ENCODE measurements at regions not wholly inside any gene's neighbourhood (a gene's known extent, or its start where the extent isn't known, plus 50 kb on each side); places are given as distances from the start of the nearest gene placed in this dataset.

DNA sequence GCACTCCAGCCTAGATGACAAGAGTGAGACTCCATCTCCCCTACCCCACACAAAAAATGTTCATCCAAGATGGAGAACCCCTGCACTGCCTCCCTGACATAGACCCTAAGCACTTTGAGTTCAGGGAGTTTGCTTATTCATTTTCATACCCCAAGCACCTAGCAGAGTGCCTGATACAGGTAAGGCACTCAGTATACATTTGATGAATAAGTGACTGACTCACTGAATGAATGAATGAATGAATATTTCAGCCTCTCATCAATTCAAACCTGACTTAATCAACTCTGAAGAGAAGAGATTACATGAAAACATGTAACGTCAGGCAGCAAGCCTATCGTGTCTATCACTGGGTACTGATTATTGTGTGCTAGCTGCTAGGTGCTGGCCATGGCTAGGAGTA lies 121.3 kb upstream of the GADD45A start:
- no peak for DNase-seq

DNA sequence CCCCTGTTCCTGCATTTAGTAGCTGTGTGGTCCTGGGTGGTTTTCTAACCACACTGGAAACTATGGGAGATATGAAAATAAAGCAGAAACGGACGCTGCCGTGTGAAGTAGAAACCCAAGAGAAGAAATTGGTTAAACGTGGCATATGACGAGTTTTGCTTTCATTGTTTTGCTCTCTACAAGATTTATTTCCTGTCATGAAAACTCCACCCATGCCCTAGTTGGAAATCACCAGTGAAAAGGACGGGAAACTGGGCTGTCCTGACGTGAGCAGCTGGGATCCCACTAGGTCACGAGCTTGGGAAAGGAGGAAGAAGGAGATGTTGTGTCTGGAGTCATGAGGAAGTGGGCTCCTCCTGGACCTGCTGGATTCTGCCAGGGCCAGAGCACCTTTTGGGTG lies 120.8 kb upstream of the GADD45A start:
- DNase-seq: no peak

DNA sequence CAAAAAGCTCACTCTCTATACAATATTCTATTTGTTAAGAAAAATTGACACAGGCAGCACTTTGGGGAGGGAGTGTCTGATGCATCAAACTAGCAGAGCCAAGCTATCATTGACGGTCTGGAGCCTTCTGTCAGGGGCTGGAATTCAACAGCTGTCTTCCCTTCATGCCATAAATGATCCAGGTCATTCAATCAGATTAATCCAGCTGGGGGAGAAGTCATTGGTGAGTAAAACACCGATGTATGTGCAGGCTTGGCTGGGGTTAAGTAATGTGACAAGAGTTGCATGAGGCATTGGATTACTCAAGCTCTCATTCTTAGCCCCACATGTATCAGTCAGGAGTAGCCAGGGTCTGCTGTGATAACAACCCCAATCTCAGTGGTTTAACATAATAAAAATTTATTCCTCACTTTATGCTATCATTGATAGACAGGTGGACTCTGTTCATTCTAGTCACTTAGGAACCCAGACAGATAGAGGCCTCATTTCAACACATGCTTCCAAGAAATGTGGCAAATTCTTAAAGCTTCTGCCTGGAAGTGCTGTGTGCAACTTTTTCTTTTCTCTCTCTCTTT lies 118.1 kb upstream of the GADD45A start:
- DNase-seq: no peak

- no peak for DNase-seq
These were observed 114.4 kb upstream of the GADD45A start for GRCh38 chr1:67570486-67571143.

GRCh38 chr1:67571406-67571805 lies 113.6 kb upstream of the GADD45A start:
- no peak for DNase-seq

GRCh38 chr1:67571901-67572593 lies 113.0 kb upstream of the GADD45A start:
- no peak for DNase-seq

DNA sequence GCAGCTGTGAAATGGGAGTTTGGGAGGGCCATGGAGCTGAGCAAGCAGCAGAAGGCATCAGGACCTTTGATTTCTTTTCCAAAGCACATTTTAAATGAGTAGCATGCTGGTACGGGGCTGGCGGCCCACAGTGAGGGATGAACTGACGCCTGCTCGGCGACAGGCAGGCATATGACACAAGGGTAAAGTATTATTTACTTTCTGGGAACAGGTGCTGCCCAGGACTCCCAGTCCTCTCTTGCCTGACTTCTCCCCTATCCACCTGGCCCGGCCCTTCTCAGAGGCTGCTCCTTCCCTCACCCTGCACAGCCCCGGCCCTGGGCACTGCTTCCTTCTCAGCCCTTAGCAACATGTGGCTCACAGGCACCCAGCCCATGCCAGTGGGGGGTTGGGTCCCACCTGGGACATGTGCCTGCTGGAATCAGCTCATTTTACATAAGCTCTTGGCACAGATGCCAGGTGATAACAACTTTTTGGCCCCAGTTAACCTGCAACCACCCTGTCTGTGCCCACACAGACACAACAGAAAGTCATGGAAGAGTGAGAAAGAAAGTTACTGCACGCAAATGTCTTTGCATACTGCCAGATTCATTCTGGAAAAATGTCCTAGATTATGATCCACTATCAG lies 112.3 kb upstream of the GADD45A start:
- DNase-seq: no peak

GRCh38 chr1:67573311-67573872 lies 111.6 kb upstream of the GADD45A start:
- DNase-seq: no peak

GRCh38 chr1:67574221-67574620 lies 110.8 kb upstream of the GADD45A start:
- no peak for DNase-seq

GRCh38 chr1:67575861-67576260 lies 109.1 kb upstream of the GADD45A start:
- no peak for DNase-seq

DNA sequence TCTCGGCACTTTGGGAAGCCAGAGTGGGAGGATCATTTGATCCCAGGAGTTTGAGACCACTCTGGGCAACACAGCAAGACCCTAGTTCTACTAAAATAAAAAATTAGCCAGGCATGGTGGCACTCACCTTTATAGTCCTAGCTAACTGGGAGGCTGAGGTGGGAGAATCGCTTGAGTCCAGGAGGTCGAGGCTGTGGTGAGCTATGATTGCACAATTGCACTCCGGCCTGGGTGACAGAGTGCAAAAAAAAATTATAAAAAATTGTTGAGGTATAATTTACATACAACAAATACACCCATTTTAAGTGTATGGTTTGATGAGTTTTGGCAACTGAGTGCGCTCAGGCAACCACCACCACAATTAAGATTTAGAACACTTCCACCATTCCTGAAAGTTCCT lies 108.5 kb upstream of the GADD45A start:
- no peak for DNase-seq

GRCh38 chr1:67577646-67578045 lies 107.4 kb upstream of the GADD45A start:
- DNase-seq: no peak

- DNase-seq: no peak
These were observed 106.5 kb upstream of the GADD45A start for GRCh38 chr1:67578397-67579020.

DNA sequence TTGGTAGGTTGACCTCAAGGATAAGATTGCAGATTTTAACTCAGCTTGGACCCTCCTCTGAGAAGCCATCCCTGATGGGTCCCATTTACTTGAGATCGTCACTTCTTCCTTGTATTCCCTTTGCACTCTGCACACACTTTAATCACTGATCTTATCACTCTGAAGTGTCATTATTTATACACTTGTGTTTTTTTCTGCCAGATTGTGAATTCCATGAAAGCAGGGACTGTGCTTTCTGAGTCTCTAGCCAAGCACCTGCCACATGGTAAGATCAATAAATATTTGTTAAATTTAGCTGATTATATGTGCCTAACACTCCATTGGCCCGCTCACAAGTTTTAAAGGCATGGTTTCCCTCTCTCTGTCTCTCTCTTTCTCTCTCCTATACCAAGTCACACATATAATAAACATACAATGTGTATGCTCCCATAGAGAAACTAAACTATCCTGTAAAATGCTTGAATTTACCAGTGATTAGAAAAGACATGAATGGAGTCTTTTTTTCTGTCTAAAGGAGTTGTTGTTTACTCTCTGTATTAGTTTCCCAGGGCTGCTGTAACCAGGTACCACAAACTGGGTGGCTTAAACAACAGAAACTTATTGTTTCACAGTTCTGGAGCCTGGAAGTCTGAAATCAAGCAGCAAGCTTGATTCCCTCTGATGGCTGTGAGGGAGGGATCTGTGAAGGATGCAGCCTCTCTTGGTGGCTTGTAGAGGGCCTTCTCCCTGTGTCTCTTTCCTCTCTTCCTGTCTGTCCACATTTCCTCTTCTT lies 105.2 kb upstream of the GADD45A start:
- DNase-seq: no peak

DNA sequence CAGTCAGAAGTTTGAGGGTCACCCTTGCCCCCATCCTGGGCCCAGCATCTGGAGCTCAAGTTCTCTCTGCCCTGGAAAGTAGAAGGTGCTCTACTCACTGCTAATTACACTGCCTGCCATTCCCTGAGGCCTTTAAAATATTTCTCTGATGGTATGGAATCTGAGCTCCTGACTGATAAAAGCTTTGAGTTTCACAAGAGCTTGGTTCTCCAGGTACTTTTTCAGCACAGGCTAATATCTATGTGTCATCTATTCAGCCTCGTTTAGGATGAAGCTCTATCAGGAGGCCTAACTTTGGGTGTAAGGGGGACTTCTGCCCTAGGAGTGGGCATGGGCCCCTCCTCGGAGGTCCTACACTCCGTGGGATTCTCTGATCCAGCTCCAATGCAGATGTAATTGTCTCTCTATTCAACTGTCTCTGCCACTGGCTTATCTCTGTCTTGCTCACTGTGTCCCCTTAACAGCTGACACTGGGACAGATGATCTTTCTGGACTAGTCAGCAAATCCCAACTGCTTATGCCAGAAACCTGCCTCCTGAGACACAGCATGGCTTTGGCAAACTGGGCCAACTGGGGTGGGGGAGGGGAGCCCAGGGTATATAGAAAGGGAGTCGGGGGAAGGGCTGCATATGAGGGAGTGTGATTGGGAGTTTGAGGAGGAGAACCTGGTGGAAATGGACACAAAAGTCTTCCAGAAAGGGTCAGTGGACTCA lies 104.2 kb upstream of the GADD45A start:
- no peak for DNase-seq

GRCh38 chr1:67582625-67583461 lies 102.2 kb upstream of the GADD45A start:
- DNase-seq: no peak

GRCh38 chr1:67583462-67583950 lies 101.5 kb upstream of the GADD45A start:
- DNase-seq: no peak

- no peak for DNase-seq
These were observed 100.1 kb upstream of the GADD45A start for GRCh38 chr1:67584938-67585337.

GRCh38 chr1:67586596-67586995 lies 98.4 kb upstream of the GADD45A start:
- no peak for DNase-seq

GRCh38 chr1:67588178-67588855 lies 96.7 kb upstream of the GADD45A start:
- DNase-seq: no peak
